PFSK-1 (cell line): ENCODE measurements at regions not wholly inside any gene's neighbourhood (a gene's known extent, or its start where the extent isn't known, plus 50 kb on each side); places are given as distances from the start of the nearest gene placed in this dataset.

Experiments used
- FOXP2 ChIP-seq: optimal IDR thresholded peaks from 2 replicates; pipeline ENCODE3; 2011; ENCODE audit warnings: borderline replicate concordance, control low read depth, inconsistent platforms; ENCODE audit not compliant: insufficient read depth; ENCODE audit errors: extremely low read length, extremely low read depth
- POLR2AphosphoS5 ChIP-seq: IDR thresholded peaks from 2 replicates; pipeline ENCODE4 v1.6.1; 2012; ENCODE audit warnings: low read depth, mild to moderate bottlenecking, control low read depth, low read length, moderate library complexity
- REST ChIP-seq, 2 experiments: IDR thresholded peaks; 2 replicates each; pipeline versions ENCODE4 v1.6.1 to v1.8.0; 2011 to 2012; ENCODE audit warnings: low read depth in 2 of 2, low read length in 2 of 2, control low read depth in 1 of 2, inconsistent platforms in 1 of 2, mild to moderate bottlenecking in 1 of 2, moderate library complexity in 1 of 2; ENCODE audit not compliant: insufficient read depth in 1 of 2
- SIN3A ChIP-seq: IDR thresholded peaks from 2 replicates; pipeline ENCODE4 v1.6.1; 2012; ENCODE audit warnings: mild to moderate bottlenecking, low read length, moderate library complexity, borderline replicate concordance; ENCODE audit not compliant: insufficient read depth
- TAF1 ChIP-seq: IDR thresholded peaks from 2 replicates; pipeline ENCODE4 v1.6.1; 2012; ENCODE audit warnings: low read length, control low read depth, borderline replicate concordance; ENCODE audit not compliant: insufficient read depth

DNA sequence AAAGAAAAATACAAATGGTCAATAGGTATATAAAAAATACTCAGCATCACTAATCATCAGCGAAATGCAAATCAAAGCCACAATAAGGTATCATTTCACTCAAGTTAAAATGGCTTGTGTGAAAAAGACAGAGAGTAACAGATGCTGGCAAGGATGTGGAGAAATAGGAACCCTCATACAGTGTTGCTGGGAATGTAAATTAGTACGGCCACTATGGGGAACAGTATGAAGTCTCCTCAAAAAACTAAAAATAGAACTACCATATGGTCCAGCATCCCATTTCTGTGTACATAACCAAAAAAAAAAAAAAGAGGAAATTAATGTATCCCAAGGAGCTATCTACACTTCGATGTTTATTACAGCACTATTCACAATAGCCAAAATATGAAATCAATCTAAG, 98.1 kb upstream of the TGFBR2 start:
- no peak for TF ChIP-seq POLR2AphosphoS5
- no peak for TF ChIP-seq TAF1
- no peak for TF ChIP-seq SIN3A
- TF ChIP-seq REST (IDR thresholded peaks at IDR 0.05; ENCODE audit: insufficient read depth in 1 of 2, low read depth in 2 of 2, low read length in 2 of 2): no peak
- no peak for TF ChIP-seq FOXP2
